ENCODE measurements at regions not wholly inside any gene's neighbourhood (a gene's known extent, or its start where the extent isn't known, plus 50 kb on each side); places are given as distances from the start of the nearest gene placed in this dataset.

DNA sequence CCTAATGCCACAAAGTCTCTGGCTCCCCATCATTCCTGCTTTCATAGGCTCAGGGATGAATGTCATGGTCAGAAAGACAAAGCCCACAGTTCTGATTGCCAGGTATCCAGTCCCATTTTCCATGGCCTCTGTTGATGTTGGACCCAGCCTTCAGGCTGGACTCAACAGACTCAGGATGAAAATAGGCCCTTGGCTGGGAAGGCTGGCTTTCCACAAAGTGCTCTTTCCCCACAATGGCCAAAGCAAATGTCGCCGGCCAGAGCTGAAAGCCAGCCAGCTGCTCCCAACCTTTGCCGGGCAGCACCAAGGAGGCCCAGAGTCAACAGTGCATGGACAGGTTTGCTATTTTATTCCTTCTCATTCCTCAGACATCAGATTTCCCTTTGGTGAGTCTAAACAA lies 430.1 kb upstream of the FGF16 start:
- TF ChIP-seq, protein P1, sequence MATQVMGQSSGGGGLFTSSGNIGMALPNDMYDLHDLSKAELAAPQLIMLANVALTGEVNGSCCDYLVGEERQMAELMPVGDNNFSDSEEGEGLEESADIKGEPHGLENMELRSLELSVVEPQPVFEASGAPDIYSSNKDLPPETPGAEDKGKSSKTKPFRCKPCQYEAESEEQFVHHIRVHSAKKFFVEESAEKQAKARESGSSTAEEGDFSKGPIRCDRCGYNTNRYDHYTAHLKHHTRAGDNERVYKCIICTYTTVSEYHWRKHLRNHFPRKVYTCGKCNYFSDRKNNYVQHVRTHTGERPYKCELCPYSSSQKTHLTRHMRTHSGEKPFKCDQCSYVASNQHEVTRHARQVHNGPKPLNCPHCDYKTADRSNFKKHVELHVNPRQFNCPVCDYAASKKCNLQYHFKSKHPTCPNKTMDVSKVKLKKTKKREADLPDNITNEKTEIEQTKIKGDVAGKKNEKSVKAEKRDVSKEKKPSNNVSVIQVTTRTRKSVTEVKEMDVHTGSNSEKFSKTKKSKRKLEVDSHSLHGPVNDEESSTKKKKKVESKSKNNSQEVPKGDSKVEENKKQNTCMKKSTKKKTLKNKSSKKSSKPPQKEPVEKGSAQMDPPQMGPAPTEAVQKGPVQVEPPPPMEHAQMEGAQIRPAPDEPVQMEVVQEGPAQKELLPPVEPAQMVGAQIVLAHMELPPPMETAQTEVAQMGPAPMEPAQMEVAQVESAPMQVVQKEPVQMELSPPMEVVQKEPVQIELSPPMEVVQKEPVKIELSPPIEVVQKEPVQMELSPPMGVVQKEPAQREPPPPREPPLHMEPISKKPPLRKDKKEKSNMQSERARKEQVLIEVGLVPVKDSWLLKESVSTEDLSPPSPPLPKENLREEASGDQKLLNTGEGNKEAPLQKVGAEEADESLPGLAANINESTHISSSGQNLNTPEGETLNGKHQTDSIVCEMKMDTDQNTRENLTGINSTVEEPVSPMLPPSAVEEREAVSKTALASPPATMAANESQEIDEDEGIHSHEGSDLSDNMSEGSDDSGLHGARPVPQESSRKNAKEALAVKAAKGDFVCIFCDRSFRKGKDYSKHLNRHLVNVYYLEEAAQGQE (IDR thresholded peaks at IDR 0.05): no peak
- TF ChIP-seq RXRA (IDR thresholded peaks at IDR 0.05) (no peak), SP1 (IDR thresholded peaks at IDR 0.05) (no peak)
- TF ChIP-seq, protein P2, sequence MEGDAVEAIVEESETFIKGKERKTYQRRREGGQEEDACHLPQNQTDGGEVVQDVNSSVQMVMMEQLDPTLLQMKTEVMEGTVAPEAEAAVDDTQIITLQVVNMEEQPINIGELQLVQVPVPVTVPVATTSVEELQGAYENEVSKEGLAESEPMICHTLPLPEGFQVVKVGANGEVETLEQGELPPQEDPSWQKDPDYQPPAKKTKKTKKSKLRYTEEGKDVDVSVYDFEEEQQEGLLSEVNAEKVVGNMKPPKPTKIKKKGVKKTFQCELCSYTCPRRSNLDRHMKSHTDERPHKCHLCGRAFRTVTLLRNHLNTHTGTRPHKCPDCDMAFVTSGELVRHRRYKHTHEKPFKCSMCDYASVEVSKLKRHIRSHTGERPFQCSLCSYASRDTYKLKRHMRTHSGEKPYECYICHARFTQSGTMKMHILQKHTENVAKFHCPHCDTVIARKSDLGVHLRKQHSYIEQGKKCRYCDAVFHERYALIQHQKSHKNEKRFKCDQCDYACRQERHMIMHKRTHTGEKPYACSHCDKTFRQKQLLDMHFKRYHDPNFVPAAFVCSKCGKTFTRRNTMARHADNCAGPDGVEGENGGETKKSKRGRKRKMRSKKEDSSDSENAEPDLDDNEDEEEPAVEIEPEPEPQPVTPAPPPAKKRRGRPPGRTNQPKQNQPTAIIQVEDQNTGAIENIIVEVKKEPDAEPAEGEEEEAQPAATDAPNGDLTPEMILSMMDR (IDR thresholded peaks at IDR 0.05; ENCODE audit: low read depth, low read length, missing input control): no peak

Measured in liver (tissue), 3 donors.